ENCODE measurements at regions not wholly inside any gene's neighbourhood (a gene's known extent, or its start where the extent isn't known, plus 50 kb on each side); places are given as distances from the start of the nearest gene placed in this dataset.
"Not testable (repeated sequence)": the region's sequence is repeated elsewhere in the genome, so short reads cannot be mapped to it uniquely, and the experiment has no call there.

DNA sequence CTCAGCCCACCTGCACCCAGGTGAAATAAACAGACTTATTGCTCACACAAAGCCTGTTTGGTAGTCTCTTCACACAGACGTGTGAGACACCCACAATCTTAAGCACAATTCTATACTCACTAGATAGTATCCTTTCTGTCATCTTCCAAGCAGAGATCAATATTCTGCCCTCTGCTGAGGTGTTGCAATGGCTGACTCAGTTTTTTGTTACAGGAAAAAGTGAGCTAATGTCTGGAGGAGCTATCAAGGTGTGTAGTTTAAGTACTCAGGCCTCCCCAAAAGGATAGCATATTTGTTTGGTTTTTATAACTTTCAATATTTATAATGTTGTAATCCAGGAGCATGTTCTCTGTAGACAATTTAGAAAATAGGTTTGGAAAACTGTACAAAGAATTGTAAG lies 775.2 kb upstream of the POU3F4 start:
- no peak for TF ChIP-seq ZFX (IDR thresholded peaks at IDR 0.05)
- TF ChIP-seq, protein P1, sequence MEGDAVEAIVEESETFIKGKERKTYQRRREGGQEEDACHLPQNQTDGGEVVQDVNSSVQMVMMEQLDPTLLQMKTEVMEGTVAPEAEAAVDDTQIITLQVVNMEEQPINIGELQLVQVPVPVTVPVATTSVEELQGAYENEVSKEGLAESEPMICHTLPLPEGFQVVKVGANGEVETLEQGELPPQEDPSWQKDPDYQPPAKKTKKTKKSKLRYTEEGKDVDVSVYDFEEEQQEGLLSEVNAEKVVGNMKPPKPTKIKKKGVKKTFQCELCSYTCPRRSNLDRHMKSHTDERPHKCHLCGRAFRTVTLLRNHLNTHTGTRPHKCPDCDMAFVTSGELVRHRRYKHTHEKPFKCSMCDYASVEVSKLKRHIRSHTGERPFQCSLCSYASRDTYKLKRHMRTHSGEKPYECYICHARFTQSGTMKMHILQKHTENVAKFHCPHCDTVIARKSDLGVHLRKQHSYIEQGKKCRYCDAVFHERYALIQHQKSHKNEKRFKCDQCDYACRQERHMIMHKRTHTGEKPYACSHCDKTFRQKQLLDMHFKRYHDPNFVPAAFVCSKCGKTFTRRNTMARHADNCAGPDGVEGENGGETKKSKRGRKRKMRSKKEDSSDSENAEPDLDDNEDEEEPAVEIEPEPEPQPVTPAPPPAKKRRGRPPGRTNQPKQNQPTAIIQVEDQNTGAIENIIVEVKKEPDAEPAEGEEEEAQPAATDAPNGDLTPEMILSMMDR (conservative IDR thresholded peaks at IDR 0.05), result no peak
- H3K27ac ChIP-seq, result no peak overlapping the region

DNA sequence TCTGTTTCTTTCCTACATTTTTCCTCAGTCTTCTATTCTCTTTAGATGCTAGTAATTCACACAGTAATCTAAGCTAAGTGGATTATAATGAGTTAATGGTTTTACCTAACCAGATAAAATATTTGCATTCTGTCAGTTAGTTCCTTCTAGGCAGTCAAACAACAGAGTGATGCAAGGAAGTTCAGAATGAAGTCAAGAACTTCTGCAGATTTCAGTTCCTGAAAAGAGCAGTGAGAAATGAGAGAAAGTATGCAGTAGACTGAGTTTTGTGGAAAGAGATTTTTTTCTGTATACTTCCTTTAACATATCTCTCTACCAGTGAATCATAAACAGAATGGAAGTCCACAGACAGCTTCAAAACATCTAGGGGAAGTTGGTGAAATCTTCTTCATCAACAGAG lies 774.0 kb upstream of the POU3F4 start:
- TF ChIP-seq, protein P1 (conservative IDR thresholded peaks at IDR 0.05), result no peak
- no peak for TF ChIP-seq ZFX (IDR thresholded peaks at IDR 0.05)

DNA sequence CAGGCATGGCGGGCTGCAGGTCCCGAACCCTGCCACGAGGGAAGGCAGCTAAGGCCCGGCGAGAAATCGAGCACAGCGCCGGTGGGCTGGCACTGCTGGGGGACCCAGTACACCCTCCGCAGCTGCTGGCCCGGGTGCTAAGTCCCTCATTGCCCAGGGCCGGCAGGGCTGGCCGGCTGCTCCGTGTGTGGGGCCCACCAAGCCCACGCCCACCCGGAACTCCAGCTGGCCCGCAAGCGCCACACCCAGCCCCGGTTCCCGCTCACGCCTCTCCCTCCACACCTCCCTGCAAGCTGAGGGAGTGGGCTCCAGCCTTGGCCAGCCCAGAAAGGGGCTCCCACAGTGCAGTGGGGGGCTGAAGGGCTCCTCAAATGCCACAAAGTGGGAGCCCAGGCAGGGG lies 769.8 kb upstream of the POU3F4 start:
- not testable (repeated sequence) for H3K27ac ChIP-seq

More for the DNA sequence above, 774.0 kb upstream of the POU3F4 start:
- H3K27ac ChIP-seq, result no peak overlapping the region

DNA sequence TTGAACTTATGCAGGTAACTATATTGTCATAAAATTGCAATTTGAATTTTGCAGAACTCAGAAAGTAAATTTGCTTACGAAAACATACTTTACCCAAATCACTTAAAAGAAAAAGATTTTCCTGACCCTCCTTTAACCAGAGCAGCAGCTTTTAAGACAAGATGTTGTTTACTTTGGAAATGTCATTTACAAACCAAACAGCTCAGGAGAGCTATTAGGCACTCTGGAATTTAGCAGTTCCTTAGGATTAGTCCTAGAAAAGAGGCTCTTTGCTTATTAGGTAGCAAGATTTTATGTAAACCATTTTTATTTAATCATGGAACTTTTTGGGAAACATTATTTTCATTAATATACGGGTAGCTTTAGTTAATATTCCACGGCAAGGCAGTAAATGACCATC lies 765.7 kb upstream of the POU3F4 start:
- H3K27ac ChIP-seq, result no peak overlapping the region
- no peak for TF ChIP-seq ZFX (IDR thresholded peaks at IDR 0.05)
- TF ChIP-seq, protein P1 (conservative IDR thresholded peaks at IDR 0.05), result no peak

DNA sequence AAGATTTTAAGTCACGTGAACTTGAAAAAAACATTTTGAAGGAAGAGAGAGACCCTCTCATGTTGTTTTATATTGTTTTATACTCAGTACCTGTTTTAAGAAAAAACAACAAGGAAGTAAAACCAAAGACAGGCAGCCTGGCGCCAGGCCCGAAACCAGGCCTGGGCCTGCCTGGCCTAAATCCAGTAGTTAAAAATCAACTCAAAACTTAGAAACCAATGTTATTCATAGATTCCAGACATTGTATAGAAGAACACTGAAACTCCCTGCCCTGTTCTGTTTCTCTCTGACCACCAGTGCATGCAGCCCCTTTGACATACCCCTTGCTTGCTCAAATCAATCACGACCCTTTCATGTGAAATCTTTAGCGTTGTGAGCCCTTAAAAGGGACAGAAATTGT lies 762.4 kb upstream of the POU3F4 start:
- not testable (repeated sequence) for H3K27ac ChIP-seq

DNA sequence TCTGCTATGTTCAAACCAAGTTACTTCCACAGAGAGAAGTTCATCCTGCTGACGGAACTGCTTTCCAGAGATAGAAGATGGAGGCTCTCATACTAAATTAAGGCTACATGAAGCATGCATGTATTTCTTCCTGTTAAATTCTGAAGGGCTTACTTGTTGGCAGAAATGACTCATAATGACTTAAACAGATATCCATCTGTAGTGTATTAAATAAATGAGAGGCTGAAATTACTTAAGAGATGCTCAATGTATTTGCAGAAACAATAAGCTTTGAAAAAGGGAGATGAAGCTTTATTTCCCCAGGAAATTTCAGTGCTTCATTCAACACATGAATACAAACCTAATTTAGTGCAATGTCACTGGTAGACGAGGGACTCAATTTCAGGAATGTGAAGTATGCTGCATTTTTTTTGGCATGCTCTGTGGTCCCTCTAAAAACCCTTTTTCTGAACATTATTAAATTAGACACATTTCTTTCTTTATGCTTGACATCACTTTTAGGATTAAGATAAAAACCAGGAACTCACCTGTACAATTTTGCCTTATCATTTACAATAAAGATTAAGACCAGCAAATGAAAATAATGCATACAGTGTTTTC lies 759.1 kb upstream of the POU3F4 start:
- no peak overlapping the region for H3K27ac ChIP-seq
- TF ChIP-seq ZFX (IDR thresholded peaks at IDR 0.05), result no peak
- TF ChIP-seq, protein P1 (conservative IDR thresholded peaks at IDR 0.05), result no peak

DNA sequence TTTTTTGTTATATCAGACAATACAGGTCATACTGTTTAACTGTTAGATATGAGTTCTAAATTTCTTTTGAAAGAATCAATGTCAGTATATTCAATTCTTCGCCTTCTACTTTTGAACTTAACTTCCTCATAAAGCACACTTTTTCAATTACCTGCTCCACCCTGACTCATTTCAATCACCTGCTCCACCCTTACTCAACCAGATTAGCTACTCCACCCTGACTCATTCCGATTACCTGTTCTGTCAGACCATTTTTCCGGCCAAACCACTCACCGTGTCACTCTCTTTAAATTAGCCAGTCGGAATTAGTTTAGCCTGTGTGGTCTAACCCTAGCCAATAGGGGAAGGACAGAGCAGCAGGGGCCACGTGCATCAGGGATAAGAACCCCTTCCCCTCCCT lies 751.8 kb upstream of the POU3F4 start:
- no peak overlapping the region for H3K27ac ChIP-seq
- no peak for TF ChIP-seq ZFX (IDR thresholded peaks at IDR 0.05)
- TF ChIP-seq, protein P1 (conservative IDR thresholded peaks at IDR 0.05), result no peak

DNA sequence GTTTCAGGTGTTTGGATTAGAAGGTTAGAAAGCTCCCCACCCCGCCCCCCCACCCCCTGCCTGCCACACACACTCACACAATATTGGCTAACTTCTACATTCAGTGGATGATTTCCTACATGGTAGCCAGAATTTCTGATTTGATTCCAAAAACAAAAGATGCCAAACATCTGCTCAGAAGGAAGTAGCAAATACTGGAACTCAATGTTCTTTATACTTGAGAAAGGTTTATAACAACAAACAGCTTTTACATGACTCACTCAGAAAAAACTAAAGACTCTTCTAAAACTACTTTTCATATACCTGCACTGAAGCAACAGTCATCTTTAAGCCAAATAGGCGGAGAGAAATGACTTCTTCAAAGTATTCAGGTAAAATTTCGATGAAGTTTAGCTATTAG lies 750.5 kb upstream of the POU3F4 start:
- no peak overlapping the region for H3K27ac ChIP-seq
- TF ChIP-seq, protein P1 (conservative IDR thresholded peaks at IDR 0.05), result no peak
- no peak for TF ChIP-seq ZFX (IDR thresholded peaks at IDR 0.05)
